Activated naive CD4-positive, alpha-beta T cell treated with anti-CD3 and anti-CD28 coated beads, Interleukin-2, amount 10 ng/mL, durations not matched to agents 7 days and 5 days (primary cell): ENCODE measurements at regions not wholly inside any gene's neighbourhood (a gene's known extent, or its start where the extent isn't known, plus 50 kb on each side); places are given as distances from the start of the nearest gene placed in this dataset.

Experiments used
- CTCF ChIA-PET: fragments of 350-600 bp; sonication (Branson Sonifier 250); formaldehyde crosslinking; loops from one replicate; lab custom pipeline; 2021; ENCODE audit warnings: antibody characterized with exemption; lab: Charles Lee
- DNase-seq: peaks from one replicate; pipeline ENCODE4 v3.0.0-alpha.2; 2020
- H3K27ac Mint-ChIP-seq: one replicate; pipeline ENCODE4 v1.8.0; 2021; ENCODE audit warnings: mild to moderate bottlenecking, moderate library complexity, mixed read lengths
- H3K27me3 Mint-ChIP-seq: one replicate; pipeline ENCODE4 v1.8.0; 2021; ENCODE audit warnings: mild to moderate bottlenecking, mixed read lengths
- H3K36me3 Mint-ChIP-seq: one replicate; pipeline ENCODE4 v1.8.0; 2021; ENCODE audit warnings: mixed read lengths
- H3K4me1 Mint-ChIP-seq: one replicate; pipeline ENCODE4 v1.8.0; 2021; ENCODE audit warnings: mixed read lengths
- H3K4me3 Mint-ChIP-seq: one replicate; pipeline ENCODE4 v1.8.0; 2021; ENCODE audit warnings: mild to moderate bottlenecking, moderate library complexity, mixed read lengths
- H3K9me3 Mint-ChIP-seq: one replicate; pipeline ENCODE4 v1.8.0; 2021; ENCODE audit warnings: mixed read lengths

GRCh38 chr14:53601409-53601808 lies 355.2 kb downstream of the BMP4 start:
- CTCF ChIA-PET, result no interaction called here
- Mint-ChIP-seq H3K9me3 (no peaks in the 10 kb centered on the region), H3K27ac (no peak overlapping the region), H3K4me3 (no peak overlapping the region), H3K36me3 (no peaks in the 10 kb centered on the region), H3K27me3 (no peaks in the 10 kb centered on the region), H3K4me1 (no peaks in the 10 kb centered on the region)
- DNase-seq, result no peak

- DNase-seq, result no peak
- Mint-ChIP-seq H3K4me3 (no peak overlapping the region), H3K4me1 (no peaks in the 10 kb centered on the region), H3K9me3 (no peaks in the 10 kb centered on the region), H3K36me3 (no peaks in the 10 kb centered on the region), H3K27me3 (no peaks in the 10 kb centered on the region), H3K27ac (no peak overlapping the region)
- CTCF ChIA-PET, result no interaction called here
Observed at GRCh38 chr14:53599221-53599945, 357.2 kb downstream of the BMP4 start.

GRCh38 chr14:53596853-53597525 lies 359.6 kb downstream of the BMP4 start:
- Mint-ChIP-seq H3K4me3 (no peak overlapping the region), H3K27me3 (no peaks in the 10 kb centered on the region), H3K9me3 (no peaks in the 10 kb centered on the region), H3K4me1 (no peaks in the 10 kb centered on the region), H3K36me3 (no peaks in the 10 kb centered on the region), H3K27ac (no peak overlapping the region)
- DNase-seq, result no peak
- CTCF ChIA-PET, result no interaction called here

- Mint-ChIP-seq H3K36me3 (no peaks in the 10 kb centered on the region), H3K27ac (no peak overlapping the region), H3K9me3 (no peaks in the 10 kb centered on the region), H3K4me1 (no peaks in the 10 kb centered on the region), H3K27me3 (no peaks in the 10 kb centered on the region), H3K4me3 (no peak overlapping the region)
- CTCF ChIA-PET, result no interaction called here
- no peak for DNase-seq
Observed at GRCh38 chr14:53591816-53592215, 364.8 kb downstream of the BMP4 start.

GRCh38 chr14:53581504-53581903 lies 375.1 kb downstream of the BMP4 start:
- CTCF ChIA-PET, result no interaction called here

GRCh38 chr14:53571641-53572328 lies 384.8 kb downstream of the BMP4 start:
- H3K4me1 Mint-ChIP-seq, result no peaks in the 10 kb centered on the region
- no peak overlapping the region for H3K4me3 Mint-ChIP-seq
- H3K27ac Mint-ChIP-seq, result no peak overlapping the region
- peaks cover 4% of the 10 kb centered on the region for H3K27me3 Mint-ChIP-seq
- no peaks in the 10 kb centered on the region for H3K36me3 Mint-ChIP-seq
- H3K9me3 Mint-ChIP-seq, result no peaks in the 10 kb centered on the region
- no peak for DNase-seq
- CTCF ChIA-PET, result no interaction called here

More at GRCh38 chr14:53581504-53581903, 375.1 kb downstream of the BMP4 start:
- Mint-ChIP-seq H3K27me3 (no peaks in the 10 kb centered on the region), H3K27ac (no peak overlapping the region), H3K9me3 (no peaks in the 10 kb centered on the region), H3K4me1 (no peaks in the 10 kb centered on the region), H3K36me3 (no peaks in the 10 kb centered on the region), H3K4me3 (no peak overlapping the region)
- no peak for DNase-seq

GRCh38 chr14:53570411-53571387 lies 385.9 kb downstream of the BMP4 start:
- no peaks in the 10 kb centered on the region for H3K36me3 Mint-ChIP-seq
- CTCF ChIA-PET, result no interaction called here
- peaks cover 4% of the 10 kb centered on the region for H3K27me3 Mint-ChIP-seq
- H3K4me1 Mint-ChIP-seq, result no peaks in the 10 kb centered on the region
- no peak overlapping the region for H3K4me3 Mint-ChIP-seq
- no peak for DNase-seq
- H3K27ac Mint-ChIP-seq, result no peak overlapping the region
- H3K9me3 Mint-ChIP-seq, result no peaks in the 10 kb centered on the region

DNA sequence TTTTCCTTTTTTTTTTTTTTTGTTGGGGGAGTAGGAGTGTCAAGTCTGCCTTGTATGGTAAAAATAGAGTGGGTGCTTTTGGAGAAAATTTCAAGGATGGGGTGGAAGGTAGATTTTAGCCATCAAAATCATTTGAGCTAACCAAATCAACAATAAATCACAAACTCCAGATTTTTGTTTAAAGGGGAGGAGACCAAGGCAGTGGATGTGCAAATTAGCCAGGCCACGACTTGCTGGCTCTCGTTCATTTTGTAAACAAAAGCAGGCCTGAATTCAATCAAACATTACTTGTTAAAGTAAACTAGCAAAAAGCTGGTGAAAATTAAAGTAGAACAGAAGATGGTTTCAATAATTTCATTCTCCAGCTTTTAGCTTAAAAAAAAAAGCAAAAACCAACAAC lies 387.2 kb downstream of the BMP4 start:
- Mint-ChIP-seq H3K4me1 (no peaks in the 10 kb centered on the region), H3K9me3 (no peaks in the 10 kb centered on the region), H3K27me3 (peaks cover 4% of the 10 kb centered on the region), H3K36me3 (no peaks in the 10 kb centered on the region), H3K4me3 (no peak overlapping the region), H3K27ac (no peak overlapping the region)
- CTCF ChIA-PET, result no interaction called here
- DNase-seq, result no peak

DNA sequence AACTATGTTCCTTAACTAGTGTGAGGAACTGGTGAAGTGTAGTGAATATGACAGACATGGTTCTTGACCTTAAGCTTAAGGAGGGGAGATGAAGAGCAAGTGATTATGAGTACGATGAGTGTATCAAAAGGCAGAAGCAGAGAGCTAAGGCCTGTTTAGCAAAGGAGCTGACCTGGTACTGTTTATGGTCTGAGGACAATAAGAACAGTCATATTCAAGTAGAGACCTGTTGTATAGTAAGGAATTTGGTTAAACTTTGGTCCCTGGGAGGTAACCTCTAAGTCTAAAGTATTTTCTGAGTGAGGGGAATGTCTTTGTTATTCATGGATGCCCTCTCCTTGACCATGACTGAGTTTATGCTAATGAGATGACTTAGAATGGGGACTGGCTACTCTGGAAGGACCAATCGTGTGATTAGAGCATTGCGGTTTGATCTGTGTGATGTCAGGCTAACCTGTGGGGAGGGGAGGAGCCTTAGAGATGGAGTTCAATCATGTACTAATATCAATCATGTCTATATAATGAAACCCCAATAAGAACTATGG lies 389.3 kb downstream of the BMP4 start:
- DNase-seq, result no peak
- peaks cover 4% of the 10 kb centered on the region for H3K27me3 Mint-ChIP-seq
- no peaks in the 10 kb centered on the region for H3K4me1 Mint-ChIP-seq
- no peaks in the 10 kb centered on the region for H3K36me3 Mint-ChIP-seq
- H3K27ac Mint-ChIP-seq, result no peak overlapping the region
- H3K4me3 Mint-ChIP-seq, result no peak overlapping the region
- H3K9me3 Mint-ChIP-seq, result no peaks in the 10 kb centered on the region
- CTCF ChIA-PET, result no interaction called here

DNA sequence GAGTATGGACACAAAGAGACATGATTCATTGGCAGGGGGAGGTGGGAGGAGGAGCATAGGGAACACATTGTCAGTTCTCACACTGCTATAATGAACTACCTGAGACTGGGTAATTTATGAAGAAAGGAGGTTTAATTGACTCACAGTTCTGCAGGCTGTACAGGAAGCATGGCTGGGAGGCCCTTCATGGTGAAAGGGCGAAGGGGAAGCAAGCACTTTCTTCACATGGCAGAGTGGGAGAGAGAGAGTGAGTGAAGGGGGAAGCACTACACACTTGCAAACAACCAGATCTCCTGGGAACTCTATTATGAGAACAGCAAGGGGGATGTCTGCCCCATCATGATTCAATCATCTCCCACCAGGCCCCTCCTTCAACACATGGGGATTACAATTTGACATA lies 391.8 kb downstream of the BMP4 start:
- H3K27me3 Mint-ChIP-seq, result no peaks in the 10 kb centered on the region
- DNase-seq, result no peak
- H3K4me3 Mint-ChIP-seq, result no peak overlapping the region
- H3K36me3 Mint-ChIP-seq, result no peaks in the 10 kb centered on the region
- CTCF ChIA-PET, result no interaction called here
- no peak overlapping the region for H3K27ac Mint-ChIP-seq
- peaks cover 3% of the 10 kb centered on the region for H3K9me3 Mint-ChIP-seq
- no peaks in the 10 kb centered on the region for H3K4me1 Mint-ChIP-seq

GRCh38 chr14:53563628-53564027 lies 393.0 kb downstream of the BMP4 start:
- peaks cover 3% of the 10 kb centered on the region for H3K9me3 Mint-ChIP-seq

GRCh38 chr14:53553221-53553620 lies 400.1 kb upstream of the DDHD1 start:
- H3K4me1 Mint-ChIP-seq, result no peaks in the 10 kb centered on the region
- H3K27ac Mint-ChIP-seq, result no peak overlapping the region
- H3K27me3 Mint-ChIP-seq, result no peaks in the 10 kb centered on the region
- H3K4me3 Mint-ChIP-seq, result no peak overlapping the region
- H3K36me3 Mint-ChIP-seq, result no peaks in the 10 kb centered on the region
- peaks cover 8% of the 10 kb centered on the region for H3K9me3 Mint-ChIP-seq
- CTCF ChIA-PET, result no interaction called here
- no peak for DNase-seq

More at GRCh38 chr14:53563628-53564027, 393.0 kb downstream of the BMP4 start:
- CTCF ChIA-PET, result no interaction called here
- Mint-ChIP-seq H3K27ac (no peak overlapping the region), H3K4me1 (no peaks in the 10 kb centered on the region), H3K27me3 (no peaks in the 10 kb centered on the region), H3K36me3 (no peaks in the 10 kb centered on the region), H3K4me3 (no peak overlapping the region)
- no peak for DNase-seq

DNA sequence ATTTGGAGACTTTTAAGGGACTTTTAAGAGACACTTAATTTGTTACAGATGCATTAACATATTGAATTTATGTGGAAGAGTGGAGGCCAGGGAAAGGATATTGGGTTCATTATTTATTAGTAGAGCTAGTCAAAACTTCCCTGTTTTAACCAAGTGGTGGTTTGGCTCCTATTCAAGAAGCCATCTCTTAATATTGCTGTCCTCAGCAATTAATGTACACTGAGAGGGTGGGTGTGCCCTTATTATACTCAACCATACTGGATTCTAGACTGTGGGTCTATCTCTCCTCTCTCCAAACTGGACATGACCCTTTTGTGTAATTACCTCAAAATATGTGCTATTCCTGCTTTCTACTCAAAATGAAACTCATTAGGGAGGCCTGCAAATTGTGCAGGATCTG lies 398.7 kb upstream of the DDHD1 start:
- Mint-ChIP-seq H3K4me3 (no peak overlapping the region), H3K9me3 (peaks cover 4% of the 10 kb centered on the region), H3K36me3 (no peaks in the 10 kb centered on the region), H3K27me3 (no peaks in the 10 kb centered on the region), H3K4me1 (no peaks in the 10 kb centered on the region), H3K27ac (no peak overlapping the region)
- no peak for DNase-seq
- CTCF ChIA-PET, result no interaction called here

- CTCF ChIA-PET, result no interaction called here
- DNase-seq, result no peak
- Mint-ChIP-seq H3K36me3 (no peaks in the 10 kb centered on the region), H3K4me3 (no peak overlapping the region), H3K27ac (no peak overlapping the region), H3K4me1 (no peaks in the 10 kb centered on the region), H3K27me3 (no peaks in the 10 kb centered on the region), H3K9me3 (no peaks in the 10 kb centered on the region)
Observed at GRCh38 chr14:53550776-53551175, 397.7 kb upstream of the DDHD1 start.
